Activated T-cell treated with anti-CD3 and anti-CD28 coated beads, Interleukin-2, amount 50 U/mL, for 1 hour (primary cell): ENCODE measurements at regions not wholly inside any gene's neighbourhood (a gene's known extent, or its start where the extent isn't known, plus 50 kb on each side); places are given as distances from the start of the nearest gene placed in this dataset.
"Not testable (repeated sequence)": the region's sequence is repeated elsewhere in the genome, so short reads cannot be mapped to it uniquely, and the experiment has no call there.

Experiments used
- DNase-seq: peaks from one replicate; pipeline ENCODE4 v3.0.0-alpha.2; 2020

- no peak for DNase-seq
Observed at GRCh38 chr2:105488285-105488684, 89.4 kb upstream of the FHL2 start.

- no peak for DNase-seq
Observed at GRCh38 chr2:105487142-105488069, 88.6 kb upstream of the FHL2 start.

GRCh38 chr2:105486762-105487141, 87.9 kb upstream of the FHL2 start:
- no peak for DNase-seq

GRCh38 chr2:105478670-105479069, 79.8 kb upstream of the FHL2 start:
- no peak for DNase-seq

DNA sequence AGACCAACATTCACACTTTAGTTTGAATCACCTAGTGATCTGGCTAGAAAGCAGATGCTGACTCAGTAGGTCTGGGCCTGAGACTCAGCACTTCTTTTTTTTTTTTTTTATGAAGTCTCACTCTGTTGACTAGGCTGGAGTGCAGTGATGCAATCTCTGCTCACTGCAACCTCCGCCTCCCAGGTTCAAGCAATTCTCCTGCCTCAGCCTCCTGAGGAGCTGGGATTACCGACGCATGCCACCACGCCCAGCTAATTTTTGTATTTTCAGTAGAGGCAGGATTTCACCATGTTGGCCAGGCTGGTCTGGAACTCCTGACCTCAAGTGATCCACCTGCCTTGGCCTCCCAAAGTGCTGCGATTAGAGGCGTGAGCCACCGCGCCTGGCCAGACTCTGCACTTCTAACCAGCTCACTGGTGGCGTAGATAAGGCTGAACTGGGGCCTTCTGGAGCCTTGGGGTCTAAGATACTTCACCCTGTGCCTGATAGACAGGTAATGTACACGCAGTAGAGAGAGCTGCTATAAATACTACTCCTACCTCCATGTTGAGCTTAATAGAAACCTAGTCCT, 78.3 kb upstream of the FHL2 start:
- not testable (repeated sequence) for DNase-seq

DNA sequence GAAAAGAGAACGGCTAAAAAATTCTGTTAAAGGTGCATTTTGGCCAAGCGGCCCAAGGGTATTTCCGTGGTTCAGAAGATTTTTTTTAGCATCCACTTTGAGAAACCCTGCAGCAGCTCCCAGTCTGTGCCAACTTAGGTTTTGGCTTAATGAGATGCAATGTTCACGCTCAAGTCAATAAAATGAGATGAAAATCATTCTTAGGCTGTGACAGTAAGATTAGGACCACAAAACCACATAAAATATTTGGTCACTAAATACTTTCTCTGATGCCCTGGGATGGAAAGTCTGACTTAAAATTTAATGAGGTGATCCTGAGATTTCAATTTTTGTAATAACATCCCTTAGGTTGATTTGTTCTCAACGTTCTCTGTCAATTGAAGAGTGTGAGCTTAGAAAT, 74.2 kb upstream of the FHL2 start:
- DNase-seq, result no peak

- no peak for DNase-seq
Observed at GRCh38 chr2:105470979-105471378, 72.1 kb upstream of the FHL2 start.

DNA sequence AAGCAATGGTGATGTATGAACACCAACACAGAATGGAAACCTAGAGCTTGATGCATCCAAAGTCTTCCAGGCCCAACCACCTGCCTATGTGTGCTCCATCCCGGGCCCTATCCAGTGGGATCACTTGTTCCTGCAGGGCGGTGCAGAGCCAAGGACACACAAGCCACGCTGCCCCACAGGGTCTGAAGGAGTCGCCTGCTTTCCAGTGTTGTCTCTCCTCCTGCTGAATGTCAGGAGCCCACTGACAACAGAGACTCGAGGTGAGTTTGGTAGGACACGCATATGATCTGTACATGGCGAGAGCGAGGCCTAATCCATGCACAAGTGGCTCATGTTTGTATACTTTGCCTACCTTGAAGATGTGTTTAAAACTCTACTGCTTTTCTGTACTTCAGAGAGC, 70.9 kb upstream of the FHL2 start:
- no peak for DNase-seq

DNA sequence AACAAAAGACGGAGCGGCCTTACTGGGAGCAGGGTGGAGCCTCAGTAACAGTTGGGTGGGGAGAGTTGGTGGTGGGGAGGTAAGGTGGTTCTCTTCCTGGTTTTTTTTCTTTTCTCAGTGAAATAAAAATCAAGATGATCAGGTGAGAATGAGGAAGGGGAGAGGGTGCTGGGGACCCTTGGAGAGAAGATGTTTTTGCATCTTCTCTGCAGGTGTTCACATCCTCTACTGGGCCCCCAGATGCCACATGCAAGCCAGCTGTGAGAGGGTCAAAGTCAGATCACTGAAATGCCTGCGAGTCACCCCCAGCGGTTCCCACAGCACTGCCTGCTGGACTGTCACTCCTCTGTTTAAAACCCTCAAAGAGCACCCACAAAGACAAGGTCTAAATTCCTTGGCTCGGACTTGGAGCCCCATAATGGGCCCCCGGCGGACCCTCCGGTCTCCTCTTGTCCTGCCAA, 69.8 kb upstream of the FHL2 start:
- no peak for DNase-seq

- DNase-seq, result no peak
Observed at GRCh38 chr2:105464325-105464724, 65.5 kb upstream of the FHL2 start.

GRCh38 chr2:105460048-105460732, 61.3 kb upstream of the FHL2 start:
- no peak for DNase-seq

GRCh38 chr2:105458076-105458475, 59.2 kb upstream of the FHL2 start:
- no peak for DNase-seq

DNA sequence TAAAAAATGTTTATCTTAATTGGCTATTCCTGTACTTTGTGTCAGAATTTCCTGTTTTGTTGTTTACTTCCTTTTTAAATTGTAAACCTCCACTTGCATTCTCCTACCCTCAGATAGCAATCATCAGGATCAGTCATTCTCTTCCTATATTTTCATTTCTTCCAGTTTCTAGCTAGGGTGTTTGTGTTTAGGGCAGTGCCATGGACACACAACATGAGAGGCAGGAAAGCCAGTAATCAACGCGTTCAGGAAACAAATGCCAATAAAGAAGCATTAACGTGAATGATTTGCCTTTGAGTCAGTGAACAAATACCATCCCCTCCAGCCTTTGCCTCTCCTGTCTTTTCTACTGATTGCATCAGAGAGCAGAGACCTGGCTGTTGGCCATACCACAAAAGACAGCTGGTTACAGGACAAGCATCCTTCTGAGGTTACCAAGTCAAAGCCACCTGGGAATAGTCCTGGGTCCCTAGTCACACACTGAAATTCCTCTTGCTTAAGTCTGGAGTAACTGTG, 56.7 kb upstream of the FHL2 start:
- no peak for DNase-seq

DNA sequence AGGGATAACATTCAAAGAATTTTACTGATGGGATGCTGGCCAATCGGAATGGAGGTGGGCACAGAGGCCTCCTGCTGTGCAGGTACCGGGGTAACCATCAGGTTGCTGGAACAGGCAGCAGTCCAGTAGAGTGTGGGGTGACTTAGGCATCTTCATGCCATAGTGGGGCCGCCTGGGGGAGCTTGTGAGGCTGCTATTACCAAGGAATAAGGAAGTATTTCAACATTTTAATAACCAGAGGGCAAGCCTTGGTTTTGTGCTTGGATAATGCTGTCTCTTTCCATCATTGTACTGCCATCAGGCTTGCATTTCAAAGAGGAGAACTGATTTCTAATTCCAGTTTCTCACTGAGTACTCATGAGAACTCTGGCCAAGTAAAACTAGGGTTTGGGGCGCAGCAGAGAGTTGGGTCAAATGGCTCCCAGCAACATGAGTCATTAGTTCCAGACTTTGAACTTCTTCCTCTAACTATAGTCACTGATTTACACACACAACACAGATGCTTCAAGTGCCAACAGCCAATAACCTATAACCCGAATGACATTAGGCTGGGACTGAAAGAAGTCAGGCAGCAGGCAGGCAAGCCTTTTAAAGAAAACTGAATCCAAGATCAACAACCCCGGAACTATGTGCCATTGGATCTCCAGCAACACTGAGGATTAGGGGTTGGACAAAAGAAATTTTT, 56.1 kb upstream of the FHL2 start:
- DNase-seq, result no peak

DNA sequence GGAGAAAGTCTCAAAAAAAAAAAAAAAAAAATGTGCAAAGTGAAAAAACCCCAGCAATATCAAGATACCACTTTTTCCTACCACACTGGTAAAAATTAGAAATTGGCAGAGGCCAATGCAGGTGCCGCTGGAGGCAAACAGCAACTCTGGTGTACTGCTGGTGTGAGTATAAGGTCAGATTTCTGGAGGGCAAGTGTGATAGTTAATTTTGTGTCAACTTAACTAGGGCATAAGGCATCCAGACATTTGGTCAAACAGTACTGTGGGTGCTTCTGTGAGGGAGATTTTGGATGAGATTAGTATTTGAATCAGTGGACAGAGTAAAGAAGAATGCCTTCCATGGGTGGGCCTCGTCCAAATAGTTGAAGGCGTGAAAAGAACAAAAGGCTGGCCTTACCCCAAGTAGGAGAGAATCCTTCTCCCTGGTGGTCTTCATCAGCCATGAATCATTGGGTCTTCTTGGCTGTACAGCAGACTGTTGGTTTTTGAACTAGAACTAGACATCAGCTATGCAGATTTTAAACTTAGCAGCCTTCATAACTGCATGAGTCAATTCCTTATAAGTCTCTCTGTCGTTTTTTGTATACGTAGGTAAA, 52.8 kb upstream of the FHL2 start:
- no peak for DNase-seq

DNA sequence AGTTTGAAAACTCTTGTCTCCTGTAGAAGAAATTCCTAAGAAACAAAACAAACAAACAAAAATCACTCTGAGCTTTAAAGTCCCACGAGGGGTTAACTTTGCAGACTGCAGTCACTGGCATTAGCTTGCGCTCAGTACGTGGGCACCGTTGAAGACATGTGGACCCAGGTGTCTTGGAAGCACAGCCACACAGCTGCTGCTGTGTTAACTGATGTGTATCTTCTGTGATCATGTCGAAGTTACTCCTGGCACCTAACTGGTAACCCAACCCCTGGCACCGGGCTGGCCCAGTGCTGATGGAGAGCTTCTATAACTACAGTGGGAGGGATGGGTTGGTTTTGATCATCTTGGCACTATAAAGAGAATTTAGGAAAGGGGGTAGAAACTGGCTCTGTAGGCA, 51.6 kb upstream of the FHL2 start:
- no peak for DNase-seq

DNA sequence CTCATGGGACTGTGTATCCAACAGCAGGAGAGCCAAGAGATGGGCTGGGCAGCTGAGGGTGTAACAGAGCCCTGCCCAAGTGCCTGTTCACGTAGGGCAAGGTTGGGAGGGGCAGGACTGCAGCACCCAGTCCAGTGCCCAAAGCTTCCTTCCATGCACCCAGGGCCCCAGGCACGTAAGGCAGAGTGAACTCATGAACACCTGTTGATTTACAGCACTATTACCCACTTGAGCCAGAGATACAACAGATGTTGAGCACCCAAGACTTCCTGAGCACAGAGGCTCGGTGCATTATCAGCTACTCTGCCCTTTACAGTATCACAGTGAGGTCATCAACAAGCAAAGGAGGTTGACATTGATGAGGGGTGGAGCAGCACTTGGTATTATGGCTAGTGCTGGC, 50.2 kb upstream of the FHL2 start:
- no peak for DNase-seq
